GM21717 (cell line): ENCODE measurements at regions not wholly inside any gene's neighbourhood (a gene's known extent, or its start where the extent isn't known, plus 50 kb on each side); places are given as distances from the start of the nearest gene placed in this dataset.

Experiments
- ATAC-seq: cut with Tn5 transposase; IDR thresholded peaks from one replicate; pipeline ENCODE4 v1.9.1; 2021; ENCODE audit warnings: mild to moderate bottlenecking, moderate library complexity; ENCODE audit not compliant: unreplicated experiment

- ATAC-seq = no peak
Measured at GRCh38 chr6:56772737-56773184, 130.1 kb upstream of the DST start.

- no peak for ATAC-seq
Measured at GRCh38 chr6:56771929-56772607, 129.4 kb upstream of the DST start.

- ATAC-seq = no peak
Measured at GRCh38 chr6:56771189-56771588, 128.5 kb upstream of the DST start.

GRCh38 chr6:56770011-56770520 lies 127.4 kb upstream of the DST start:
- no peak for ATAC-seq

- no peak for ATAC-seq
Measured at GRCh38 chr6:56767892-56768531, 125.3 kb upstream of the DST start.

GRCh38 chr6:56767435-56767834 lies 124.7 kb upstream of the DST start:
- ATAC-seq = no peak

- peak; percentile 74 for ATAC-seq
Measured at GRCh38 chr6:56766806-56767178, 124.1 kb upstream of the DST start.

- ATAC-seq = no peak
Measured at GRCh38 chr6:56766139-56766805, 123.6 kb upstream of the DST start.

GRCh38 chr6:56765494-56765893 lies 122.8 kb upstream of the DST start:
- ATAC-seq = no peak

- peak; percentile 47 for ATAC-seq
Measured at GRCh38 chr6:56764081-56764566, 121.4 kb upstream of the DST start.

- ATAC-seq = no peak
Measured at GRCh38 chr6:56761651-56762050, 119.0 kb upstream of the DST start.

- ATAC-seq = no peak
Measured at GRCh38 chr6:56760842-56761241, 118.2 kb upstream of the DST start.

- peak; percentile 25 for ATAC-seq
Measured at GRCh38 chr6:56759521-56759920, 116.8 kb upstream of the DST start.

GRCh38 chr6:56758553-56758952 lies 115.9 kb upstream of the DST start:
- no peak for ATAC-seq

- ATAC-seq = no peak
Measured at GRCh38 chr6:56758120-56758519, 115.4 kb upstream of the DST start.

GRCh38 chr6:56757588-56757984 lies 114.9 kb upstream of the DST start:
- no peak for ATAC-seq

- no peak for ATAC-seq
Measured at GRCh38 chr6:56756791-56757587, 114.3 kb upstream of the DST start.

GRCh38 chr6:56756219-56756789 lies 113.6 kb upstream of the DST start:
- no peak for ATAC-seq

GRCh38 chr6:56755040-56755439 lies 112.4 kb upstream of the DST start:
- ATAC-seq = no peak

- ATAC-seq = no peak
Measured at GRCh38 chr6:56753811-56754210, 111.1 kb upstream of the DST start.

- no peak for ATAC-seq
Measured at GRCh38 chr6:56752534-56752933, 109.8 kb upstream of the DST start.
